ENCODE measurements at regions not wholly inside any gene's neighbourhood (a gene's known extent, or its start where the extent isn't known, plus 50 kb on each side); places are given as distances from the start of the nearest gene placed in this dataset.

DNA sequence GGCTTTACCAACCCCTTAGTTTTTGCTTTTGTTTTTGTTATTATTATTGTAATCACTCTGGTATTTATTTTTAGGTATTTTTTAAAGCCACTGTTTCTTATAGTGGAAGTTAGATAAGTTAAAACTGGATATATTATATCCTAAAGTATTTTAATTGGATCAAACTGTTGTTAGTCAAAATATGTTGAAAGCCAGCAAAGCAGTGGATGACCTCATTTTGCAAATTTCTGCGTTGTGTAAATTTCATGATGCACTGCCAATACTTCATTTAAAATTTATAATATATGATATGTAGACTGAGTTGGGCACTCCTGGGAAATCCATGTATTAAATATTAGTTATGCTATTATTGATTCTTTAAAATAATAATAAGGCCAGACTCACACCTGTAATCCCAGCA lies 661.7 kb upstream of the NRXN1 start:
- no peak for DNase-seq

- DNase-seq: no peak
These were observed 649.9 kb upstream of the NRXN1 start for GRCh38 chr2:51681854-51682253.

DNA sequence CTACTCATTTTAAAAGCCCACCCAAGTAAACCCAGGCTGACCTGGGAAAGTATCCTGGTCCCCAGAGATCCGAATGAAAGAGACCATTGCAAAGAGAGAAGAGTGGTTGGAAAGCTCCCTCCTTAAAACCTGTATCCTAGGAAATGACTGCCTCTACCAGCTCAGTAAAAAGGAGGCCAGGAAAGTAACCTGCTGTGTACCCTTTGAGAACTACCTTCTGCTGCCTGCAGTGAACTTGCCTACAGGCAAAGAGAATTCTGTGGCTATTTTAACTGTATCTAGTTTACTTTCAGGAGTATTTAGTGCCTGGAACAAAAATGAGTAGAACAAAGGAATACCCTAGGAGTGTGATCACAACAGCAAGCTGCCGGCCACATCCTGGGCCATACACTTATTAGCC lies 641.7 kb upstream of the NRXN1 start:
- DNase-seq: no peak

GRCh38 chr2:51667679-51668078 lies 635.7 kb upstream of the NRXN1 start:
- no peak for DNase-seq

DNA sequence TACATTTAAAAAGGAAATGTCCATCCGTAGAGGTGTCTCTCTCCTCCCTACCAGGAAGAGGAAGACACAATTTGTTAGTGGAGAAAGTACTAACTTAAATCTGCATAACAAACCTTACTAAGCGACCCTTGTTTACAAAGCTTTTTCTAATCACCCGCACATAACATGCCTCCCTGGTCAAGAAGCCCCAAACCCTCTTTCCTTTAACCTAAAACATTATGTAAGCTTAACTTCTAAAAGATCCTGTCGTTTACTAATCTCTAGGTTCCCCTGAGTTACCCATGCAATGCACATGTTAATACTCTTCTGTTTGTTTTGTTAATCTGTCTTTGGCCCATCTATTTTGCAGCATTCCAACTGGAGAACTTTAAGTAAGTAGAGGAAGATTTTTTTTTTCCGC lies 630.3 kb upstream of the NRXN1 start:
- no peak for DNase-seq

DNA sequence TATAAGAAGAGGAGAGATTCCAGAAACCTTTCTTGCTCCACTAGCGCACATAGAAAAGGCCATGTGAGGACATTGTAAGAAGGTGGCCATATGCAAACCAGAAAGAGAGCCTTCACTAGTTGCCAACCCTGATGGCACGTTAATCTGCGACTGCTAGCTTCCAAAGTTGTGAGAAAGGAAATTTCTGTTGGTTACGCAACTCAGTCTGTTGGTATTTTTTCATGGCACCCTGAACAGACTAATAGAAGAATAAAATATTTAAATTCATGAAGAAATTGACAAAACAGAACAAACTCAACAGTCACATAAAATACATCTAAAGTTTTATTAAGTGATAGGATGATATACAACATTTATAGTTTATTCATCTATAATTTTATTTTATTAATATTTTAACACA lies 625.9 kb upstream of the NRXN1 start:
- no peak for DNase-seq

DNA sequence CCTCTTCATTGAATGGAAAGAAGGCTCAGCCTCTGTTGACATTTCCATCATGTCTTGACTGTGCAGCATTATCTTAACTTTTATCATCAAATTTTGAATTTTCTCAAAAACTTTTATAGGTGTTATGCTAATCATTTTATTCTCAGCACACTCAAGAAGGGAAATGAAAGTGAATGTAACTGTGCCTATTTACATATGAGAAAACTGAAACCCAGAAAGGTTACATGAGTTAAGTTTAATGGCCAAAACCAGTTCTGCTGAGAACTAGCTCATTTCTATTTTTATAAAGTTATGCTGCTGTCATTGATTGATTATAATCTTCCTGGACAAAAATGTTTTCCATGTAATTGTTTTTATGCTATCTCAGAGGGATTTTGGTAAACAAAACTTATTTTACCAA lies 618.8 kb upstream of the NRXN1 start:
- no peak for DNase-seq

GRCh38 chr2:51649366-51649765 lies 617.4 kb upstream of the NRXN1 start:
- no peak for DNase-seq

- DNase-seq: no peak
These were observed 606.9 kb upstream of the NRXN1 start for GRCh38 chr2:51638811-51639210.

DNA sequence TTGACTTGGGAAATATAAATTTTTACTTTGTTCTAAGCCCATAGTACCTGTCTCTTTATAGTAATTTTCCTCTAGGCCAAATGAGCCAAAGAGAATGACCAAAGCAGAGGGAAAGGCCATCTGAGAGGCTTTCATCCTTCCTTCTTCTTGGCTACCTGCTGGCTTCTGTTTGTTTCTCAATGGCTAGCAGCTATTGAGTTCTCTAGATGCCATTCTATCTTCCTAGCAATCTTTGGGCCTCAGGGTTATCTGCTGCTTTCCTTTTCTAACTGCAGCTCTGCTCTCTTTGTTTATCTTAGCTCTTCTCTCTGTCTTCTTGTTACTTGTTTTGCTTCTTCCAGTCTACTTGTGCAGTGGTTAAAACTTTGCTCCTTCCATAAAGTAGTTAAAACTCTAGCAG lies 601.1 kb upstream of the NRXN1 start:
- no peak for DNase-seq

DNA sequence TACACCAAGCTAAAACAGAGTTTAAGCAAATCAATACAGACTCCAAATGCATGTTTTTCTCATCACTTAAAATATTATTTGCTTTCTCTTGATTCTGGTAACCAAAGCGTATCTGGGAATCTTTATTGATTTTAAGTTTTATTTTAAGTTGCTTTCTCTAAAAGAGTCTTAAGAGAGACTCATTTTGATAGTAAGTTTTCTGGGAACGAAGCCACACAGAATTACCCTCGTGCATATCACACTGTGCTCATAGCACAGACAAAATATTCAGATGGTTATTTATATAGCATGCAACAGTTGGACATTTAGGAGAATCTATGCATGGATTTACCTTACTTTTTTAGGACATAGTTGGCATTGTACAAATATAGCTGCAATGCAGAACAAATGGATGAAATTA lies 597.5 kb upstream of the NRXN1 start:
- DNase-seq: no peak

- no peak for DNase-seq
These were observed 597.0 kb upstream of the NRXN1 start for GRCh38 chr2:51628917-51629316.

- no peak for DNase-seq
These were observed 593.1 kb upstream of the NRXN1 start for GRCh38 chr2:51624995-51625394.

GRCh38 chr2:51620796-51621195 lies 588.9 kb upstream of the NRXN1 start:
- DNase-seq: no peak

DNA sequence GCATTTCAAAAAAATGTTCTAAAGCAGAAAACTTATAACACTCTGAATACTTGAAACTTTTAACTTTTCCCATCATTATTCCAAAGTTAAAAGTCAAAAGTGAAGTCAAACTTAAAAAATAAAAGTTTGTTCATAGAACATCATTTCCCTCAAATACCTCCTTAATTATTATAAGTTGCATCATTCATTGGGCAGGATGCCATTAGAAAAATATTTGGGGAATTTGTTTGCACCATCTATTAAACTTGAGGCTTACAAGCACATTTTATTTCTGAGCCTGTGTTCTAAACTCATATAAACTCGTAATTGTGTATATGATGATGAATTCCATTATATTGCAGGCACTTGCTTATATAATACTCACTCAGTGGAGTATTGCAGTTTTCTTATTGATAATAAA lies 588.0 kb upstream of the NRXN1 start:
- no peak for DNase-seq

DNA sequence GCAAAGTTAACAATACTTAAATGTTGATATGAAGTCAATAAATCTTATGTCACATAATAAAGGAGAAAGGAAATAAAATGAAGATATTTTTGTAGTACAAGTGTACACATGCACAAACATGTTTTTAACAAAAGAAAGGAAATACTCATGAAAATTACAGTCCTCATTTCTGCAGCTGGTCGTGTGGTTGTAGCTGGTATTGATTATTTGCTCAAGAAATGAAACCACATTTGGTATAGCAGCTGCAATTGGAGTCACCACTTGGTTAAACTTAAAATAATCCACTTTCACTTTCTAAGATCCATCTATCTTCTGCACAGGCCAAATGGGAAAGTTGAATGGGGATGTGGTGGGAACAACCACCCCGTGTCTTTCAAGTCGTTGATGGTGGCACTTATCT lies 580.5 kb upstream of the NRXN1 start:
- no peak for DNase-seq

- DNase-seq: no peak
These were observed 569.8 kb upstream of the NRXN1 start for GRCh38 chr2:51601706-51602105.

DNA sequence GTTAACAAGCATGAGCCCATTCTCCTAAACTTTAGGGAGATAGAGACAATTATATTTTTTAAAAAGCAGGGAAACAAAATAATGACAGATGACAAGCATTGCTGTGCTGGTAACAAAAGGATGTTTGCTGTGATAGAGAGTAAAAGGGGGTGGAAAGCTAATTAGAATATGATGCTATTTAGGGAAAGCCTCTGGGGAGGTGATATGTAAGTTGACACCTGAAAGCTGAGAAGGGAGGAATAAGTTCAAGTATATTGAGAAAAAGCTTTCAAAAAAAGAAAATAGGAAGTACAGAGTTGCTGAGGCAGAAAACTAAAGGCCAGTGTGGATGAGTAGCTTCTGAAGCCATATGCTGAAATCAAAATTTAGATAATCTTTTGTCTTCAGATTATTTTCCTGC lies 565.2 kb upstream of the NRXN1 start:
- no peak for DNase-seq

GRCh38 chr2:51595836-51596235 lies 563.9 kb upstream of the NRXN1 start:
- no peak for DNase-seq

DNA sequence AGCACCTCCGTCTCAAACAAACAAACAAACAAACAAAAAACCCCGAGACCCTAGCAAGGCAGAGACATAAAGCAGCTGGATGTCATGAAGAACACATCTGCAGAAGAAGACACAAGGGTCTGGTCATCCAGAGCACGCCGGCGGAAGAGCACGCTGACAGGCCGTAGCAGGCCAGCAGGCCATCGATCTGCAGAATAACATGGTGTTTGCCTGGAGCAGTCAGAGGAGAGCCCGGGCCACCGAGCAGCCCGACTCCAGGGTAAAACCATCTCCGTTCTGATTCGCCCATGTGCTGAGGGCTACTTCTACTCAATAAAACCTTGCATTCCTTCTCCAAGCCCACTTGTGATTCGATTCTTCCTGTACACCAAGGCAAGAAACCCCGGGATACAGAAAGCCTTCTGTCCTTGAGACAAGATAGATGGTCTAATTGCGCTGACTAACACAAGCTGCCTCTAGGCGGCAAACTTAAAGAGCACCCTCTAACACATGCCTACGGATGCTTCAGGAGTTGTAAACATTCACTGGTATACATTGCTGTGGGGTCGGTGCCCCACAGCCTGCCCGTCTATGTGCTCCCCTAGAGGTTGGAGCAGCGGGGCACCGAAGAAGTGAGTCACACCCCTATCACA lies 549.8 kb upstream of the NRXN1 start:
- DNase-seq: no peak

- DNase-seq: no peak
These were observed 547.5 kb upstream of the NRXN1 start for GRCh38 chr2:51579412-51579811.

DNA sequence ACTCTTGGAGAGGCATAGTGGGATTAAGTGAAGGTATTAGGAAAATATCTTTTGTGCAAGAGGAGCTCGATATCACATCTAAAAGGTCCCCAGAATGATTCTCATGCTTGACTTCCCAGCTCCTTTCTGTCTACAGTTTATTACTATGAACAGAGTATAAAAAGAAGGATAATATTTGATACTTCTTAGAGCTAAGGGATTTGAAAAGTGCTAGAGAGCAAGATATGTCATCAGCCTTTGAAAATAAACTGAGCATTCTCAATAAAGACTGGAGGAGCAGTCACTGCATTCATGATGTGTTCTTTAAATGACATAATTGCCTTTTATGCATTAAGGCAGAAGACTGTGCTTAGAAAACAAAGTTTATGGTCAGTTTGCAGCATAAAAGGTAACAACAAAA lies 543.2 kb upstream of the NRXN1 start:
- no peak for DNase-seq

DNA sequence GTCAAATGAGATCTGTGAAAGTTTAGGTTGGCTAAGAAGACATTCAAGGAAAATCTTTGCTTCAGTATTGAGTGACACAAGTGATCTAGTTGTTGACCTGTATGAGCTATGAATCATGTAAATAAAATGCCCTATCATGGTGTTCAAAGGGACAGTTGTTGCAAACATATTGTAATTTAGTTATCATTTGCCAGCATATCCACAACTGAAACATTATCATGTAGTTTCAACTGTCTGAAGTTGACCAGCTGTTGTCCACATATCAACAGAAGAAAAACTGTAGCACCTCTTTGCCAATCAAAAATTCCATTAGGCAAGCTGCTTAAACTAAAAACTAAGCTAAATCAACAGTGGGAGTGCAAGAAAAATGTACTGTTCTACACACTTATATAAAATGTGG lies 527.1 kb upstream of the NRXN1 start:
- no peak for DNase-seq

DNA sequence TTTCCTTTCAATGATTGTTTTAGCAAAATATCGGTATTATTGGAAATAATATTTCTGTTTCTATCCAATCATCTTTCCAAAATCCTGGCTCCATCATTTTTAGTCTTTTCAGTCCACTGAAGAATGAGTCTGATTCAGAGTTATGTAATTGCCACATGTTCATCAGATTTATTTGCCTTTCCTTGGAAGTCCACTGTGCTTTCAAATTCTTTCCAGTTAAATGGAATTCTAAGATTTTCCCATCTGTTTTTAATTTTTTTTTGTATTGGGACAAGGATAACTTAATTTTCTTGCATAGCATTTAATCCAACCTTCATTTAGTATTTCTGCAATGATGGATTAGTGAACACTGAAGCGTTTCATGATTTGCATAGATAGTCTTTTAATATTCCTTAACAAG lies 521.5 kb upstream of the NRXN1 start:
- DNase-seq: no peak

DNA sequence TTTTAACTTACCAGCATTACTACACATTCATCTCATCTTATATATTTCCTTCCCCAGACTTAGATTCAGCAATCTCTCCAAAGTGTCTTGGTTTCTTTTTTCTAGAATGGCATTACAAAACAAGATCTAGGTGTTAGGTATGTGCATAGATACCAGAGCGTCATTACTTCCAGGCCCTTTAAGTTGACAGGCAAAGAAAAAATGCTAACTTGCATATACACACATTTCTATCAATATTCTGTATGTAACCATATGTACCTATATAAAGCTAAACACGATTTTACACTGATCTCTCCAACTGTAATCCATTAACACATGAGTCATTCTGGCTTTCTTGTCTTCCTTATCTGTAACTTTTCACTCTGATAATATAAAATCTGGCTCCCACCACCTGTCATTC lies 503.8 kb upstream of the NRXN1 start:
- no peak for DNase-seq

DNA sequence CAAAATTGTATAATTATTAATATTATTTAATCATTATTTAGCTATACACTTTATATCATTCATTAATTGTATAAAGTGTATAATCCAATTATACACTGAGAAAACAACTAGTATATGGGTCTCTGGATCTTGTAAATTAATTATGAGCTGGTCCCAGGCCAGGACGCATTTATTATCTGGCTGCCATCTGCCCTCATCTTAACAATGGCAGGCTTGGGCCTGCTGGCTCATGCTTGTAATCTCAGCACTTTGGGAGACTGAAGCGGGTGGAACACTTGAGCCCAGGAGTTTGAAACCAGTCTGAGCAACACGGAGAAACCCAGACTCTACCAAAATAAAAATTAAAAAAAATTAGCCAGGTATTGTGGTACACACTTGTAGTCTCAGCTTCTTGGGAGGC lies 502.2 kb upstream of the NRXN1 start:
- DNase-seq: no peak

Data from NCI-H187 treated with DMSO at 0.1 percent for 48 hours (cell line).